Gastroesophageal sphincter (tissue), 4 donors: ENCODE measurements at regions not wholly inside any gene's neighbourhood (a gene's known extent, or its start where the extent isn't known, plus 50 kb on each side); places are given as distances from the start of the nearest gene placed in this dataset.

Source experiments
- ATAC-seq: fragments of 150-250 bp; one replicate; pipeline ENCODE4 v1.9.1; 2016; ENCODE audit warnings: mild to moderate bottlenecking, moderate library complexity
- H3K27ac ChIP-seq, 4 donors: fragments of 200-600 bp; sonication (generic) in 3 of 4; 1 replicate in 3 of 4; 2 replicates in 1 of 4; pipeline ENCODE4 v1.5.1; 2016 to 2019
- H3K27me3 ChIP-seq: fragments of 200-600 bp; sonication (generic); one replicate; pipeline ENCODE4 v1.5.1; 2019
- H3K36me3 ChIP-seq, 2 donors: fragments of 200-600 bp; sonication (generic); one replicate each; pipeline ENCODE4 v1.5.1; 2019; ENCODE audit warnings: control low read depth in 1 of 2
- H3K4me1 ChIP-seq, 3 donors: fragments of 200-600 bp; sonication (generic); 1 replicate in 2 of 3; 2 replicates in 1 of 3; pipeline ENCODE4 v1.5.1; 2016 to 2019; ENCODE audit warnings: control low read depth in 2 of 3
- H3K4me3 ChIP-seq, 2 donors: fragments of 200-600 bp; sonication (generic); one replicate each; pipeline ENCODE4 v1.5.1; 2019; ENCODE audit warnings: mild to moderate bottlenecking in 1 of 2, moderate library complexity in 1 of 2
- H3K9me3 ChIP-seq, 3 donors: fragments of 200-600 bp; sonication (generic); one replicate each; pipeline ENCODE4 v1.5.1; 2017 to 2019; ENCODE audit warnings: control low read depth in 2 of 3
- EP300 ChIP-seq: sonication (generic); formaldehyde crosslinking; IDR thresholded peaks from one replicate; pipeline ENCODE4 v1.6.1; 2017; ENCODE audit warnings: antibody characterized with exemption, mild to moderate bottlenecking
- POLR2A ChIP-seq, 2 donors: fragments of 450-650 bp; IDR thresholded peaks; one replicate each; pipeline ENCODE4 v1.6.1; 2017; ENCODE audit warnings: antibody characterized with exemption in 2 of 2, mild to moderate bottlenecking in 2 of 2, moderate library complexity in 1 of 2
- POLR2AphosphoS5 ChIP-seq: sonication (generic); formaldehyde crosslinking; IDR thresholded peaks from one replicate; pipeline ENCODE4 v1.6.1; 2017; ENCODE audit warnings: antibody characterized with exemption
- WGBS, 2 donors: methylation state at CpG; one replicate each; pipeline ENCODE4 v1.1.5; 2018; ENCODE audit warnings: low coverage in 1 of 2; 5-methylcytosine and 5-hydroxymethylcytosine counted together
- TF ChIP-seq, protein P1 (sequence below), 4 experiments: fragments of 200-600 bp in 2 of 4; fragments of 450-650 bp in 2 of 4; sonication (generic) in 1 of 4; IDR thresholded peaks; one replicate each; pipeline ENCODE4 v1.5.1; 2017 to 2019; ENCODE audit warnings: antibody characterized with exemption in 4 of 4, mild to moderate bottlenecking in 2 of 4, moderate library complexity in 2 of 4

DNA sequence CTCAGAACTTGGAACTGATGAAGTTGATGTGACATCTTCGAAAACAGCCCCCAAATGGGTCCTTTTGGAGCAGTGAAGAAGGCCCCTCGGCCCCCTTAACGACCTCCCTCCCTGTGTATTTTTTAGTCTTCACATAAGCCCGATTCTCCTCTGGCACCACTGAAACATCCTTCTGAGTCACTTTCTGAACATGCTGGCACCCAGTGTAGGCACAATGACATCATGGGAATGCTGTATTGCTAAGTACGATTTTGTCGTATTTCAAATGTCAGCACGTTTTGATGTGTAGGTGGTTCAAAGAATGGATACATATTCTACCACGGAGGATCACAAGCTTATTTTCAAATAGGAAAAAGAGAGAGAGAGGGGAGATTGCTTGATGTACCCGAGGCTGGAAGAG is 111.7 kb upstream of the RIOK3 start:
- no peak overlapping the region for H3K4me3 ChIP-seq
- H3K4me1 ChIP-seq = peaks cover 0 to 3% (median 0%) of the 10 kb centered on the region in 3 donors
- 55 to 75% methylated on average over 8 to 9 of the region's 9 CpGs for WGBS, 2 donors

DNA sequence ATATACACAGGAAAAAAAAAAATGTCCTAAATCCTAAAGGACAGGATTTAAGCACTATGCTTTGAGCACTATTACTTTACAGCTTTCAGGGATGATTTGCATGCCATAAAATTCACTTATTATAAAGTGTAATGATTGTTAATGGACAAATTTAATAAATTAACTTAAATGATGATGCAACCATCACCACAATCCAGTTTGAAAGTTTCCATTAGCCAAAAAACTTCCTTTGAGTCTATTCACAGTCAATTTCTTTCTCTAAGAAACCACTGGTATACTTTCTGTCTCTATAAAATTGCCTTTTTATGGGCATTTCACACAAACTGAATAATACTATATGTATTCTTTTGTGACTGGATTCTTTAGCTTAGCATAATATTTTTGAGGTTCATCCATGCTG is 111.1 kb upstream of the RIOK3 start:
- Histone ChIP-seq H3K9me3 (no peaks in the 10 kb centered on the region), H3K36me3 (no peaks in the 10 kb centered on the region), H3K4me1 (no peaks in the 10 kb centered on the region), H3K27me3 (no peaks in the 10 kb centered on the region), H3K27ac (no peak overlapping the region), H3K4me3 (no peak overlapping the region)
- TF ChIP-seq POLR2A (IDR thresholded peaks at IDR 0.05) = no peak
- TF ChIP-seq POLR2AphosphoS5 = no peak
- TF ChIP-seq EP300 = no peak
- TF ChIP-seq, protein P1, sequence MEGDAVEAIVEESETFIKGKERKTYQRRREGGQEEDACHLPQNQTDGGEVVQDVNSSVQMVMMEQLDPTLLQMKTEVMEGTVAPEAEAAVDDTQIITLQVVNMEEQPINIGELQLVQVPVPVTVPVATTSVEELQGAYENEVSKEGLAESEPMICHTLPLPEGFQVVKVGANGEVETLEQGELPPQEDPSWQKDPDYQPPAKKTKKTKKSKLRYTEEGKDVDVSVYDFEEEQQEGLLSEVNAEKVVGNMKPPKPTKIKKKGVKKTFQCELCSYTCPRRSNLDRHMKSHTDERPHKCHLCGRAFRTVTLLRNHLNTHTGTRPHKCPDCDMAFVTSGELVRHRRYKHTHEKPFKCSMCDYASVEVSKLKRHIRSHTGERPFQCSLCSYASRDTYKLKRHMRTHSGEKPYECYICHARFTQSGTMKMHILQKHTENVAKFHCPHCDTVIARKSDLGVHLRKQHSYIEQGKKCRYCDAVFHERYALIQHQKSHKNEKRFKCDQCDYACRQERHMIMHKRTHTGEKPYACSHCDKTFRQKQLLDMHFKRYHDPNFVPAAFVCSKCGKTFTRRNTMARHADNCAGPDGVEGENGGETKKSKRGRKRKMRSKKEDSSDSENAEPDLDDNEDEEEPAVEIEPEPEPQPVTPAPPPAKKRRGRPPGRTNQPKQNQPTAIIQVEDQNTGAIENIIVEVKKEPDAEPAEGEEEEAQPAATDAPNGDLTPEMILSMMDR (IDR thresholded peaks at IDR 0.05) = no peak
- no peak for ATAC-seq

More for the DNA sequence above, 111.7 kb upstream of the RIOK3 start:
- no peaks in the 10 kb centered on the region for H3K9me3 ChIP-seq
- no peaks in the 10 kb centered on the region for H3K27me3 ChIP-seq
- H3K36me3 ChIP-seq = no peaks in the 10 kb centered on the region
- TF ChIP-seq, protein P1 (IDR thresholded peaks at IDR 0.05) = no peak
- TF ChIP-seq EP300 (no peak), POLR2AphosphoS5 (peak; percentile 32)
- no peak for ATAC-seq
- no peak overlapping the region for H3K27ac ChIP-seq

DNA sequence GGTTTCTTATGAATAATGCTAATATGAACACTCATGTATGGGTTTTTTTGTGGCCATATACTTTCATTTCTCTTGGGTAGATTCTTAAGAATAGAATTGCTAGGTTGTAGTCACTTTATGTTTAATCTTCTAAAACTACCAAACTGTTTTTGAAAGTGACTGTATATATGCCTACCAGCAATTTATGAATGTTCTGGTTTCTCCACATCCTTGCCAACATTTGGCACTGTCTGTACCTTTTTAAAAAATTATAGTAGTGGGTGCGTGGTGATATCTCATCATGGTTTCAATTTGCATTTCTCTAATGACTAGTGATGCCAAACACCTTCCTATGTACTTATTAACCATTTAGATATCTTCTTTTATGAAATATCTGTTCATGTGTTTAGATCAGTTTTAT is 110.6 kb upstream of the RIOK3 start:
- 78 to 85% methylated on average over 1 of the region's 1 CpG for WGBS, 2 donors
- H3K27ac ChIP-seq = no peak overlapping the region
- TF ChIP-seq, protein P1 (IDR thresholded peaks at IDR 0.05) = no peak
- no peak for TF ChIP-seq EP300
- TF ChIP-seq POLR2AphosphoS5 = no peak
- TF ChIP-seq POLR2A (IDR thresholded peaks at IDR 0.05) = no peak
- no peaks in the 10 kb centered on the region for H3K9me3 ChIP-seq
- no peak for ATAC-seq
- no peaks in the 10 kb centered on the region for H3K27me3 ChIP-seq
- H3K4me3 ChIP-seq = no peak overlapping the region
- no peaks in the 10 kb centered on the region for H3K4me1 ChIP-seq
- no peaks in the 10 kb centered on the region for H3K36me3 ChIP-seq

DNA sequence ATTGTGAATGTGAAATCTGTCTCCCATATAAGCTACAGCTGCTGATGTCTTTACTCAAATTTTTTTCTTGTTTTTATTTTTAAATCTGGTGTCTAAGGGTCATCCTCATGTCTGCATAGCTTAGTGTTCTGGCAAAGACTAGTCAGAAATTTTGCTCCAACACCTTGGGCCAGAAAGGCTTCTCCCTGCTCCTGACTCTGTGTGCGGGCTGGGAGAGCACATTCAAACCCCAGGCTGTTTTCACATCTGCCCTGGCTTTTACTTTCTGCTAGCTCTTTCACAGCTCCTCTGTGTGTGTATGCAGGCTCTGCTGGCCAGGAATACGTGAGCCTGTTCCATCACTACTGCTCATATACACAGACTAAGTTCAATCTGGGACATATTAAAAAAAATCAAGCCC is 102.9 kb upstream of the RIOK3 start:
- no peak overlapping the region for H3K27ac ChIP-seq
- no peaks in the 10 kb centered on the region for H3K27me3 ChIP-seq
- TF ChIP-seq POLR2AphosphoS5 = no peak
- TF ChIP-seq, protein P1 (IDR thresholded peaks at IDR 0.05) = no peak
- no peak for TF ChIP-seq POLR2A (IDR thresholded peaks at IDR 0.05)
- no peak for TF ChIP-seq EP300
- ATAC-seq = no peak
- no peaks in the 10 kb centered on the region for H3K9me3 ChIP-seq
- no peaks in the 10 kb centered on the region for H3K4me1 ChIP-seq
- no peak overlapping the region for H3K4me3 ChIP-seq
- 40 to 59% methylated on average over 1 to 2 of the region's 2 CpGs for WGBS, 2 donors
- H3K36me3 ChIP-seq = peaks cover 0 to 22% of the 10 kb centered on the region in 2 donors

- WGBS, 2 donors = 88 to 94% methylated on average over 4 of the region's 4 CpGs
Measured at GRCh38 chr18:23351521-23351920, 101.6 kb upstream of the RIOK3 start.

More at GRCh38 chr18:23351521-23351920, 101.6 kb upstream of the RIOK3 start:
- Histone ChIP-seq H3K9me3 (no peaks in the 10 kb centered on the region), H3K4me3 (no peak overlapping the region), H3K4me1 (peaks cover under 1 to 8% (median 4%) of the 10 kb centered on the region in 3 donors), H3K36me3 (peaks cover 0 to 22% of the 10 kb centered on the region in 2 donors), H3K27me3 (no peaks in the 10 kb centered on the region), H3K27ac (no peak overlapping the region)
- ATAC-seq = no peak
- TF ChIP-seq, protein P1 (IDR thresholded peaks at IDR 0.05) = no peak
- TF ChIP-seq EP300 (no peak), POLR2A (IDR thresholded peaks at IDR 0.05) (no peak), POLR2AphosphoS5 (no peak)
